Vagina (tissue), 2 donors: ENCODE measurements at regions not wholly inside any gene's neighbourhood (a gene's known extent, or its start where the extent isn't known, plus 50 kb on each side); places are given as distances from the start of the nearest gene placed in this dataset.

Experiments used
- DNase-seq, 2 donors: peaks; one replicate each; pipeline ENCODE4 v3.0.0-alpha.2; 2017; ENCODE audit errors: extremely low spot score in 2 of 2
- H3K27ac ChIP-seq: fragments of 200-600 bp; sonication (generic); one replicate; pipeline ENCODE4 v1.5.1; 2019
- H3K27me3 ChIP-seq: fragments of 200-600 bp; sonication (generic); one replicate; pipeline ENCODE4 v1.5.1; 2019
- H3K36me3 ChIP-seq, 2 donors: fragments of 200-600 bp; sonication (generic); one replicate each; pipeline ENCODE4 v1.5.1; 2017 to 2019
- H3K4me1 ChIP-seq: fragments of 200-600 bp; sonication (generic); one replicate; pipeline ENCODE4 v1.5.1; 2019
- H3K4me3 ChIP-seq, 2 donors: fragments of 200-600 bp; sonication (generic); 1 replicate in 1 of 2; 2 replicates in 1 of 2; pipeline ENCODE4 v1.5.1; 2016 to 2019
- H3K9me3 ChIP-seq: fragments of 200-600 bp; sonication (generic); one replicate; pipeline ENCODE4 v1.5.1; 2019
- POLR2A ChIP-seq, 2 donors: fragments of 450-650 bp; IDR thresholded peaks; one replicate each; pipeline ENCODE4 v1.6.1; 2017; ENCODE audit warnings: antibody characterized with exemption in 2 of 2, mild to moderate bottlenecking in 2 of 2, moderate library complexity in 2 of 2
- POLR2AphosphoS5 ChIP-seq, 2 donors: sonication (generic); formaldehyde crosslinking; IDR thresholded peaks; one replicate each; pipeline ENCODE4 v1.9.0; 2017; ENCODE audit warnings: antibody characterized with exemption in 2 of 2, mild to moderate bottlenecking in 2 of 2, low read depth in 1 of 2; ENCODE audit not compliant: insufficient read depth in 1 of 2
- intact Hi-C: fragments of 100-400 bp; cut with DNase I; formaldehyde crosslinking; loops from one replicate; pipeline ENCODE4 v1.15.1; 2023
- TF ChIP-seq, protein P1 (sequence below), 3 experiments: fragments of 450-650 bp in 2 of 3; fragments of 200-600 bp in 1 of 3; sonication (generic) in 1 of 3; IDR thresholded peaks; one replicate each; pipeline ENCODE4 v1.5.1; 2017 to 2019; ENCODE audit warnings: antibody characterized with exemption in 3 of 3, mild to moderate bottlenecking in 2 of 3, moderate library complexity in 2 of 3

GRCh38 chr4:134585972-134586371 is 384.4 kb upstream of the PABPC4L start:
- Histone ChIP-seq H3K27me3 (no peaks in the 10 kb centered on the region), H3K4me1 (no peaks in the 10 kb centered on the region)
- intact Hi-C loops = no loop called here

DNA sequence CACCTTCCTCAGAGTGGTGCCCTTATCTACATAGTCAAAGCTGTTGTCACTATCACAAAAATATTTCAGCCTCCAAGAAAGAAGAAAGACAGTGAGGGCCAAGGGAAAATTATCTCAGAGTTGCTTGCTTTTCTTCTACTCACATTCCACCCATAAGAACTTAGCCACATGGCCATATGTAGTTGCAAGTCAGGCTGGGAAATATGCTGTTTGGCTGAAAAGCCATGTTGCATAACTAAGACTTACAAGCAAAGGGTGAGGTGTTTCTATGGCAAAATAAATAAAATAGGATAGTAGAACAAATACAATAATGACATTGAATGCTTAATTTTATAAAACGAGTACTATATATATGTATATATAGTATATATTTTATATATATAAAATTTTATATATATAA is 365.9 kb upstream of the PABPC4L start:
- no peak overlapping the region for H3K4me3 ChIP-seq
- no peaks in the 10 kb centered on the region for H3K27me3 ChIP-seq
- no peaks in the 10 kb centered on the region for H3K9me3 ChIP-seq
- TF ChIP-seq POLR2A (IDR thresholded peaks at IDR 0.05) (no peak), POLR2AphosphoS5 (IDR thresholded peaks at IDR 0.05; ENCODE audit: insufficient read depth in 1 of 2, low read depth in 1 of 2) (no peak)
- TF ChIP-seq, protein P1, sequence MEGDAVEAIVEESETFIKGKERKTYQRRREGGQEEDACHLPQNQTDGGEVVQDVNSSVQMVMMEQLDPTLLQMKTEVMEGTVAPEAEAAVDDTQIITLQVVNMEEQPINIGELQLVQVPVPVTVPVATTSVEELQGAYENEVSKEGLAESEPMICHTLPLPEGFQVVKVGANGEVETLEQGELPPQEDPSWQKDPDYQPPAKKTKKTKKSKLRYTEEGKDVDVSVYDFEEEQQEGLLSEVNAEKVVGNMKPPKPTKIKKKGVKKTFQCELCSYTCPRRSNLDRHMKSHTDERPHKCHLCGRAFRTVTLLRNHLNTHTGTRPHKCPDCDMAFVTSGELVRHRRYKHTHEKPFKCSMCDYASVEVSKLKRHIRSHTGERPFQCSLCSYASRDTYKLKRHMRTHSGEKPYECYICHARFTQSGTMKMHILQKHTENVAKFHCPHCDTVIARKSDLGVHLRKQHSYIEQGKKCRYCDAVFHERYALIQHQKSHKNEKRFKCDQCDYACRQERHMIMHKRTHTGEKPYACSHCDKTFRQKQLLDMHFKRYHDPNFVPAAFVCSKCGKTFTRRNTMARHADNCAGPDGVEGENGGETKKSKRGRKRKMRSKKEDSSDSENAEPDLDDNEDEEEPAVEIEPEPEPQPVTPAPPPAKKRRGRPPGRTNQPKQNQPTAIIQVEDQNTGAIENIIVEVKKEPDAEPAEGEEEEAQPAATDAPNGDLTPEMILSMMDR (IDR thresholded peaks at IDR 0.05) = no peak
- no peaks in the 10 kb centered on the region for H3K4me1 ChIP-seq
- H3K36me3 ChIP-seq = no peaks in the 10 kb centered on the region
- intact Hi-C loops = no loop called here
- DNase-seq = no peak
- no peak overlapping the region for H3K27ac ChIP-seq

More at GRCh38 chr4:134585972-134586371, 384.4 kb upstream of the PABPC4L start:
- DNase-seq = no peak
- Histone ChIP-seq H3K4me3 (no peak overlapping the region), H3K27ac (no peak overlapping the region), H3K36me3 (no peaks in the 10 kb centered on the region), H3K9me3 (no peaks in the 10 kb centered on the region)
- TF ChIP-seq POLR2A (IDR thresholded peaks at IDR 0.05) (no peak), POLR2AphosphoS5 (IDR thresholded peaks at IDR 0.05; ENCODE audit: insufficient read depth in 1 of 2, low read depth in 1 of 2) (no peak)
- TF ChIP-seq, protein P1 (IDR thresholded peaks at IDR 0.05) = no peak

DNA sequence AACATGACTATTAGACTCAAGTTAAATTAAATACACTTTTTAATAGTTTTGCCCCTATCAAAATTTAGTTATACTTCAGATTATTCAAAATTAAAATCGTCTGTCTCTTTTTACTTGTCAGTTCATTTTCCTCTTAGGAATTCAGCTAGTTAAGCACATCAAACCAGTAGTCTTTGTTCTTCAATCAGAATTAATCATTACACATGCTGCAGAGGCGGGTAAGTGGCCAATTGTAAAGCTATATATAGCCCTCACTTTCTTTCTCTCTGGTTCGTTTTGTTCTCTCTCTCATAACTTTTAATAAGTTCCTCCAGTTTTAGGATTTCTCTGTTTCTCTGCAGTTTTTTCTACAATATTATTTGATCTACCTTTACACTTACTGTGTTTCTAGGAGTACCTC is 359.1 kb upstream of the PABPC4L start:
- Histone ChIP-seq H3K4me3 (no peak overlapping the region), H3K36me3 (no peaks in the 10 kb centered on the region), H3K27me3 (no peaks in the 10 kb centered on the region), H3K9me3 (no peaks in the 10 kb centered on the region), H3K27ac (no peak overlapping the region), H3K4me1 (no peaks in the 10 kb centered on the region)
- intact Hi-C loops = no loop called here
- TF ChIP-seq, protein P1 (IDR thresholded peaks at IDR 0.05) = no peak
- no peak for TF ChIP-seq POLR2A (IDR thresholded peaks at IDR 0.05)
- TF ChIP-seq POLR2AphosphoS5 (IDR thresholded peaks at IDR 0.05; ENCODE audit: insufficient read depth in 1 of 2, low read depth in 1 of 2) = no peak
- no peak for DNase-seq

DNA sequence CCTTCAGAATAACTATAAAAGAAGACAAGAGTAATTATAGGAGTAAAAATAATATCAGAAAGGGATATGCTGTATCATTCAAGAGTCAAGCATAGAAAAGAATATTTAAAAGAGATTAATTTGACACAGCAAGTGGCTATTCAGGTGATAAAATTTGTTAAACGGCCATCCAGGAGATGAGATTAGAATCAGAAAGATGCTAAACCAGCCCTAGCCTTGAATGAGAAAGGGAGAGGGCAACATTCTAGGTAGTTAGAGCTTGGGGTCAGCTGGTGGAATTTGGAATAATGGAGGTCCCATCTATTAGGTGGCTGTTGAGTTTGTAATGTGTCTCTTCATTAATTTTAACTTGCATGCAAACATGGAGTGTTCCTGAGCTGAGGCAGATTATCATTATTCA is 350.5 kb upstream of the PABPC4L start:
- intact Hi-C loops = no loop called here
- Histone ChIP-seq H3K9me3 (no peaks in the 10 kb centered on the region), H3K27me3 (no peaks in the 10 kb centered on the region), H3K27ac (no peak overlapping the region), H3K4me1 (no peaks in the 10 kb centered on the region), H3K36me3 (no peaks in the 10 kb centered on the region), H3K4me3 (no peak overlapping the region)
- DNase-seq = no peak
- TF ChIP-seq, protein P1 (IDR thresholded peaks at IDR 0.05) = no peak
- TF ChIP-seq POLR2A (IDR thresholded peaks at IDR 0.05) (no peak), POLR2AphosphoS5 (IDR thresholded peaks at IDR 0.05; ENCODE audit: insufficient read depth in 1 of 2, low read depth in 1 of 2) (no peak)

- intact Hi-C loops = no loop called here
- Histone ChIP-seq H3K27me3 (no peaks in the 10 kb centered on the region), H3K27ac (no peak overlapping the region), H3K4me1 (no peaks in the 10 kb centered on the region), H3K36me3 (no peaks in the 10 kb centered on the region), H3K4me3 (no peak overlapping the region), H3K9me3 (no peaks in the 10 kb centered on the region)
- no peak for TF ChIP-seq POLR2A (IDR thresholded peaks at IDR 0.05)
- TF ChIP-seq, protein P1 (IDR thresholded peaks at IDR 0.05) = no peak
- no peak for TF ChIP-seq POLR2AphosphoS5 (IDR thresholded peaks at IDR 0.05; ENCODE audit: insufficient read depth in 1 of 2, low read depth in 1 of 2)
- DNase-seq = no peak
These were observed 349.8 kb upstream of the PABPC4L start for GRCh38 chr4:134551348-134551747.
